ENCODE measurements at regions not wholly inside any gene's neighbourhood (a gene's known extent, or its start where the extent isn't known, plus 50 kb on each side); places are given as distances from the start of the nearest gene placed in this dataset.

DNA sequence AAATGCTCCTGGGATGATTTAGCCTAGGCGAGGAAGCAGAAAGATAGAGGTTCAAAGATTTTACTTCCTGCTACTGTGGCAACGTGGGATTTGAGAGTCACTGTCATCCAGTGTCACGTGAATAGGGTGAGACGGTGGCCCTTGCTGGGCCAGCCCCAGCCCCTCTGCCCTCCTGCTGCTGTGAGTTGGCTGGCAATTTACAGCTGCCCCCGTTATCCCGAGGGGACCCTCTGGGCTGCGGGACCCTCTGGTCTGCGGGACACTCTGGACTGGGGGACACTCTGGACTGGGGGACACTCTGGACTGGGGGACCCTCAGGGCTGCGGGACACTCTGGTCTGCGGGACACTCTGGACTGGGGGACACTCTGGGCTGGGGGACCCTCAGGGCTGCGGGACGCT is 765.4 kb downstream of the TRIML1 start:
- Mint-ChIP-seq H3K27me3 (ENCODE audit: insufficient read depth) (no peaks in the 10 kb centered on the region), H3K36me3 (ENCODE audit: low read depth) (no peaks in the 10 kb centered on the region), H3K27ac (no peak overlapping the region), H3K9me3 (no peaks in the 10 kb centered on the region), H3K4me3 (no peak overlapping the region), H3K4me1 (no peaks in the 10 kb centered on the region)
- H3K9me3 ChIP-seq (ENCODE audit: control insufficient read depth, low read length): no peaks in the 10 kb centered on the region
- 90 to 100% methylated on average over 4 to 12 of the region's 12 CpGs for WGBS, 2 experiments (ENCODE audit: insufficient coverage in 1 of 2, insufficient read length in 1 of 2)
- H3K4me3 ChIP-seq (ENCODE audit: low read length): no peak overlapping the region
- DNase-seq: no peak
- TF ChIP-seq, protein P1, sequence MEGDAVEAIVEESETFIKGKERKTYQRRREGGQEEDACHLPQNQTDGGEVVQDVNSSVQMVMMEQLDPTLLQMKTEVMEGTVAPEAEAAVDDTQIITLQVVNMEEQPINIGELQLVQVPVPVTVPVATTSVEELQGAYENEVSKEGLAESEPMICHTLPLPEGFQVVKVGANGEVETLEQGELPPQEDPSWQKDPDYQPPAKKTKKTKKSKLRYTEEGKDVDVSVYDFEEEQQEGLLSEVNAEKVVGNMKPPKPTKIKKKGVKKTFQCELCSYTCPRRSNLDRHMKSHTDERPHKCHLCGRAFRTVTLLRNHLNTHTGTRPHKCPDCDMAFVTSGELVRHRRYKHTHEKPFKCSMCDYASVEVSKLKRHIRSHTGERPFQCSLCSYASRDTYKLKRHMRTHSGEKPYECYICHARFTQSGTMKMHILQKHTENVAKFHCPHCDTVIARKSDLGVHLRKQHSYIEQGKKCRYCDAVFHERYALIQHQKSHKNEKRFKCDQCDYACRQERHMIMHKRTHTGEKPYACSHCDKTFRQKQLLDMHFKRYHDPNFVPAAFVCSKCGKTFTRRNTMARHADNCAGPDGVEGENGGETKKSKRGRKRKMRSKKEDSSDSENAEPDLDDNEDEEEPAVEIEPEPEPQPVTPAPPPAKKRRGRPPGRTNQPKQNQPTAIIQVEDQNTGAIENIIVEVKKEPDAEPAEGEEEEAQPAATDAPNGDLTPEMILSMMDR (conservative IDR thresholded peaks at IDR 0.05): no peak
- H3K27me3 ChIP-seq (ENCODE audit: control insufficient read depth, insufficient read depth, low read length, poor library complexity, severe bottlenecking): no peaks in the 10 kb centered on the region
- H3K4me1 ChIP-seq (ENCODE audit: control insufficient read depth, insufficient read depth, low read length): no peaks in the 10 kb centered on the region
- no peak overlapping the region for H3K9ac ChIP-seq (ENCODE audit: extremely low read depth, low read length, poor library complexity, severe bottlenecking)
- no peaks in the 10 kb centered on the region for H3K36me3 ChIP-seq (ENCODE audit: control insufficient read depth, insufficient read depth, low read length)
- no peak overlapping the region for H3K27ac ChIP-seq (ENCODE audit: low read depth, low read length)

DNA sequence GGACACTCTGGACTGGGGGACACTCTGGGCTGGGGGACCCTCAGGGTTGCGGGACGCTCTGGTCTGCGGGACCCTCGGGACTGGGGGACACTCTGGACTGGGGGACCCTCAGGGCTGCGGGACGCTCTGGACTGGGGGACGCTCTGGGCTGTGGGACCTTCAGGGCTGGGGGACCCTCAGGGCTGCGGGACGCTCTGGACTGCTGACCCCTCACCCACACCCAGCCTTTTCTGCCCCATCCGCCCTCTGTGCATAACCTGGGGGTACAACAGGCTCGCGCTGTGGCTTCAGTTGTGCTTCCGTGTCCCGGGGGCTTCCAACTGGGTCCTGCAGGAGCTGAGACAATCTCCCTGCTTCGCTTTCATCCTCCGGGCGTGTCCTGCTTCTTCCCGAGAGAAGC is 766.0 kb downstream of the TRIML1 start:
- no peaks in the 10 kb centered on the region for H3K27me3 ChIP-seq (ENCODE audit: control insufficient read depth, insufficient read depth, low read length, poor library complexity, severe bottlenecking)
- no peak overlapping the region for H3K9ac ChIP-seq (ENCODE audit: extremely low read depth, low read length, poor library complexity, severe bottlenecking)
- no peaks in the 10 kb centered on the region for H3K4me1 ChIP-seq (ENCODE audit: control insufficient read depth, insufficient read depth, low read length)
- no peaks in the 10 kb centered on the region for H3K36me3 Mint-ChIP-seq (ENCODE audit: low read depth)
- H3K36me3 ChIP-seq (ENCODE audit: control insufficient read depth, insufficient read depth, low read length): no peaks in the 10 kb centered on the region
- DNase-seq: no peak
- H3K27ac ChIP-seq (ENCODE audit: low read depth, low read length): no peak overlapping the region
- H3K4me3 ChIP-seq (ENCODE audit: low read length): no peak overlapping the region
- TF ChIP-seq, protein P1 (conservative IDR thresholded peaks at IDR 0.05): no peak
- no peaks in the 10 kb centered on the region for H3K9me3 Mint-ChIP-seq
- 87 to 88% methylated on average over 5 to 16 of the region's 18 CpGs for whole genome bisulfite sequencing, 2 experiments (ENCODE audit: insufficient coverage in 1 of 2, insufficient read length in 1 of 2)
- H3K27ac Mint-ChIP-seq: no peak overlapping the region
- H3K9me3 ChIP-seq (ENCODE audit: control insufficient read depth, low read length): no peaks in the 10 kb centered on the region
- H3K4me3 Mint-ChIP-seq: no peak overlapping the region
- H3K27me3 Mint-ChIP-seq (ENCODE audit: insufficient read depth): no peaks in the 10 kb centered on the region
- no peaks in the 10 kb centered on the region for H3K4me1 Mint-ChIP-seq

DNA sequence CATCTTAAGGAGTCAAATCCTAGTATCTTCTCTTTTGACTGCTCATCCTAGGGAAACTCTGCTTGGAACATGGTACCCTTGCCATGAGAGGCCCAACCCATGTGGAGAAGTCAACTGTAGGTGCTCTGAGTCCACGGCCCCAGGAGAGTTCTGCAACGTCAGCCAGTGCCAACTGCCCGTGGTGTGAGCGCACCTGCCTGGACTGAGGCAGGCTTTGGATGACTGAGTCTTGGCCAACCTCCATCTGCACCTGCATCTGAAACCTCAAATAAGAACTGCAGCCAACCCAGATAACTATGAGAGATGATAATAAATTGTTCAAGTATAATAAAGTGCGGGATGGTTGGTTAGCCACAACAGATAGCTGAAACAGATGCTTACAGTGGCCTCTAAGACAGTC is 772.0 kb downstream of the TRIML1 start:
- no peak overlapping the region for H3K27ac ChIP-seq (ENCODE audit: low read depth, low read length)
- H3K9me3 ChIP-seq (ENCODE audit: control insufficient read depth, low read length): peaks cover 12% of the 10 kb centered on the region
- TF ChIP-seq, protein P1 (conservative IDR thresholded peaks at IDR 0.05): no peak
- no peaks in the 10 kb centered on the region for H3K36me3 ChIP-seq (ENCODE audit: control insufficient read depth, insufficient read depth, low read length)
- Mint-ChIP-seq H3K9me3 (peaks cover 30% of the 10 kb centered on the region), H3K27me3 (ENCODE audit: insufficient read depth) (no peaks in the 10 kb centered on the region), H3K4me1 (no peaks in the 10 kb centered on the region), H3K27ac (no peak overlapping the region), H3K36me3 (ENCODE audit: low read depth) (no peaks in the 10 kb centered on the region), H3K4me3 (no peak overlapping the region)
- no peak overlapping the region for H3K4me3 ChIP-seq (ENCODE audit: low read length)
- WGBS, 2 experiments (ENCODE audit: insufficient coverage in 1 of 2, insufficient read length in 1 of 2): 83 to 94% methylated on average over 1 to 5 of the region's 5 CpGs
- H3K27me3 ChIP-seq (ENCODE audit: control insufficient read depth, insufficient read depth, low read length, poor library complexity, severe bottlenecking): no peaks in the 10 kb centered on the region
- no peak overlapping the region for H3K9ac ChIP-seq (ENCODE audit: extremely low read depth, low read length, poor library complexity, severe bottlenecking)
- no peak for DNase-seq
- H3K4me1 ChIP-seq (ENCODE audit: control insufficient read depth, insufficient read depth, low read length): no peaks in the 10 kb centered on the region

Measured in endodermal cell (in vitro differentiated cells).